Fibroblast of skin of scalp (primary cell): ENCODE measurements at regions not wholly inside any gene's neighbourhood (a gene's known extent, or its start where the extent isn't known, plus 50 kb on each side); places are given as distances from the start of the nearest gene placed in this dataset.

Source experiments
- DNase-seq: peaks from one replicate; pipeline ENCODE4 v3.0.0-alpha.2; 2013

- no peak for DNase-seq
Measured at GRCh38 chr5:124663101-124663506, 83.3 kb downstream of the ZNF608 start.

DNA sequence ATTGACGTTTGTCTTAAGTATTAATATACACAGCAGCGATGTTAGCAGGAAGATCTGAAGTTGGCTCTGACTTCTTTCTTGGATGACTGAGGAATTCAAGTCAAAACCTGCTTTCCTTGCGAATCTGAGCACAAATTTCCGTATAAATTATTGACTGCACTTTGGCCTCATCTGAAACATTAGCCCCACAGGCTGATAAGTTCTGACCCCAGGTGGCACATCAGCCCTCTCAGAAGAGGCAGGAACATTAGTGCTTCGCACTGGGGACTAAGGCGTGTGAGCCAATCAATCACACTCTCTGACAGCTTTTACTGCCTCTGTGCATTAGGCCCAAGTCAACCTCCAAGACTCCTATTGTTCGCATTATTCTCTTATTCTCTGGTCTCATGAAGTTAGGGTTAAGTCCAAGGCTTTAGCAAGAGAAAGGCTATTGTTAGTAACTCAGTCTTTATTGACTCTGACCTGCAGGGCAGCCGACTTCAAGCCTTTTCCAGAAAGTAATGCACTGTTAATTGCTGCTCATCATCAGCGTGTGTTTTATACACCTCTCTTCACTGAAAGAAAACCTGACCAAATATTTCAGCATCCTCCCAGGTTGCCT, 84.2 kb downstream of the ZNF608 start:
- DNase-seq, result no peak

GRCh38 chr5:124661317-124662141, 84.9 kb downstream of the ZNF608 start:
- peak; percentile 85 for DNase-seq

GRCh38 chr5:124660229-124661093, 86.0 kb downstream of the ZNF608 start:
- DNase-seq, result no peak

DNA sequence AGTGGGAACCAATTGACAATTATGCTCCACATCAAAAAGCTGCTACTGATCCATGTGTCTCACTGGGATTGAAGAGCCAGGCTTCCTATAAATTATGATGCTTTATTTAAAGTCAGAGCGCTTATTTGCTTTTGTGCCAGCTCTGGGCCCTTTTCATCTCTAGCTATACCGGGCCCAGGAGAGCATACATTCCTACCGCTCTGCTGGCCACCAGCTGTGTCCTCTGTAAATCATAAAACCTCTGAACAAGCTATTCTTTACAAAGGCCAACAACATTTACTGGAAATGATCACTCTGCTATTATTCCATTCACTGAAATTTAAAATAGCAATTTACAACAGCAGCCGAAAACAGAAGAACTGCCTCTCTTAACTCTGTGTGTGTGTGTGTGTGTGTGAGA, 86.6 kb downstream of the ZNF608 start:
- DNase-seq, result no peak

DNA sequence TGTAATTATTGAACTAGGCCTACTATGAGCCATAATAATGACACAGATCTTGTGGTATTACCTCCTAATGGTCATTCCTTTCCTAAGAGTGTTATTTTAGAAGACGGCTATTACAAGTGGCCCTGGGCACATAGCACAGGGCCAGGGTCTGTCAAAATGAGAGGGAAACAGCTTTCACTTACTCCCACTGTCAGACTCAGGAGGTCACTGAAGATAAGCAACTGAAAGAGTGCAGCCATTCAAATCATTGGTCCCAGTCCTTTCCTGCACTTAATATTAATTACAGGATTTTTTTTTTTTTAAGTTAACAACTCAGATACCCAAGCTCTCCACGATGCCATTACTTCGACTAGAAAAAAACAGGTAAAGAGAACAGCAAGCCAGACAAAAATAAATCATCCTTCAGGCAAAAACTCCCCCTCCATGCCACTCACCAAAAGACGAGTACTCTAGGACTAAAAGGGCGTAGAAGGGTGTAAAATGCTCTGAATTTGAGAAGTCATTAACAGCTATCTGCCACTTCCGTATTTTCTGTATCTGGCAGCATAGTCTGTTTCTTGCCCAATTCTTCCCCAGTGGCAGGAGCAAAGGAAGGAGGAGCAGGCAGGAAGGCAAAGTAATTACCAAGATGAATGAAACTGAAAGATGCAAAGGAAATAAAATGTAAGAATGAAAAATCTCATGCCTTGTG, 87.4 kb downstream of the ZNF608 start:
- DNase-seq, result no peak

GRCh38 chr5:124655921-124656511, 90.4 kb downstream of the ZNF608 start:
- peak; percentile 78 for DNase-seq

DNA sequence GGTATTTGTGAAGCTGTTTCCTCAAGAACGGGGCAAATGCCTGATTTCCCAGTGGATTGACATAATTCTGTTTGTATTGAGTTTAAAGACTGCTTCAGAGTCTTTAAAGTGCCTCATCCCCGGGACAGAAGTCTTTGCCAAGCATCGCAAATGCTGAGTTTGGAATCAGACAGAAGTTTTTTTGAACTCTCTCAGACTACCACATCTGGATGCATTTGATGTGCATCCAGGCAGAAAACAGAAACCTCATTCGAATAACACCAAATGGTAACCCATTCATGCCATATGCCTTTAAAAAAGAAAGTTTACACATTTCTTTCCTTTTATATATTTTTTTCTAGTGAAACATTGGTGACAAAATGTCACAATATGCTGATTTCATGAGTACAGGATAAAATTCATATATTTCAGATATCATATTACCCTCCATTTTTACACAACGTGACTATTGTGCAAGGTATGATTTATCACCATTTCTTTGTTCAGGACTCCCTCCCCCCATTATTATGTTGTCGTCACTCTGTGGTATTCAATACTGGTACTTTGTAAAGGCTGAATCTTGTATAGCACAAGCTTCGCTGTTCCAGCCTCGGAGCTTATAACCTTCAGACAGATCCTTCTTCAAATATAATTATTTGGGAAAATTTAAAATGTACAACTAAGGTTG, 91.1 kb downstream of the ZNF608 start:
- DNase-seq, result peak; percentile 91

- peak; percentile 69 for DNase-seq
Measured at GRCh38 chr5:124654418-124654817, 92.0 kb downstream of the ZNF608 start.

DNA sequence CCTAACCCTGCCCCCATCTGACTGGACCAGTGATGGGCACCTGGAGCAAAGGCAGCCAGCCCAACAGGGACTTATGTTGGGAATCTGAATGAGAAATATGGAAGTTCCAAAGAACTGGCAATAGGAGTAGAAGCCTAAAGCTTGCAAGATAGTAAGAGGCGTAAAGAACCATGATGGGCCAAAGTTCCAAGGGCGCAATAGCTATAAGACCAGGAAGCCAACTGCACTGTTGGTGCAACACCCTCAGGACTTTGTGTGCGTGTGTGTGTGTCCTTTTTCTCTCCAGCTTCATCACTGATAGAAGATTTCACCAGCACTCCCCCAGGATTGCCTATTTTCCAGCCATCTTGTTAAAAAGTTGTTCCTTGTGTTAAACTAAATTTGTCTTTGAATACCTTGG, 92.8 kb downstream of the ZNF608 start:
- no peak for DNase-seq

- DNase-seq, result no peak
Measured at GRCh38 chr5:124652892-124653441, 93.5 kb downstream of the ZNF608 start.

DNA sequence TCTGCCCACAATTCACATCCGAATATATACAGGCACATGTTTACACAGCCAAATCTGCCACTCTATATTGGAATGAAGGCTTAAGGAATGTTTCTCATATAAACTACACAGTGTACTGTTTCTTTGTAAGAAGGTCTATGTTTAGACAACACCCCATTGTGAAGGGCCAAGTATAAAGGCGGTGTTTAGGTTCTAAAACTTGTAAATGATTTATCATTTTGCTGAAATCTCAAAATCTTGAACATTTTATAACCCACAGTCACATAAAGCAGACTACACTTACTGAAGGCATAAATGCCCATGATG, 94.0 kb downstream of the ZNF608 start:
- DNase-seq, result no peak

DNA sequence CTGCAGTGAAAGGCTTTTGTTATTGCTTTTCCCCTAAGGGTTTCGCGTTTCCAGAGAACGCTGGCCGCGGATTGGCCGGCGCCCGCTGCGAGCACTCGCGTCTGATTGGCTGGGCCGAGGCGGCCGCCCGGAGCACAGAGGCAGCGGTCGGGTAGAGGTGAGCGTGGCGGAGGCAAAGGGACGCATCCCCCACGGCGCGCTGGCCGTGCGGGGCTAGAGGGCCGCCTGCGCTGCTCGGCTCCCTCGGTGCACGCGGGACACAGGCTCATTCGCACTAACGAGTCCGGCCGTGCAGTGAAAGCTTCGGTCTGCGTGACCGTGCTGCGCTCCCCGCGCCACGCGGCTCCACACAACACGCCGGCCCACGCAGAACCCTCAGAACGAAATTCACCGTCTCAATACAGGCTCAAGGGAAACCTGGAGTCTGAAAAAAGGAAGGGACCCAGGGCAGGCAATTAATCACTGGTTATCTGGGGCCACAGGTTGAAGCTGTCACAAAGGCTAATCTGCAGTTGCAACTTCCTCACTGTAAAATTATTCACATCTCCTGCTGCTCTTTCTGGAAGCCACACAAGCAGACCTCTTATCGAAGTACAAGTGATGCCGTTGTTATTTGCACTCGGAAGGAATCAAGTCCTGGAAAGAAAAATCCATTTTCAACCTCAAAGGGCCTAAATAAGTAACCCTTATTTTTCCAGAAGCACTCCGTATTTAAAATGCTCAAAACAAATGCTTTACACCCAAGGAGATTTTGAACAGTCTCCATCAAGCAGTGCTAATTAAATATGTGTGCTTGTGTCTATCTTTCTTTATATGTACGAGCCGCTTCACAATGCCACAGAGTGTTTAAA, 94.6 kb downstream of the ZNF608 start:
- DNase-seq, result no peak

DNA sequence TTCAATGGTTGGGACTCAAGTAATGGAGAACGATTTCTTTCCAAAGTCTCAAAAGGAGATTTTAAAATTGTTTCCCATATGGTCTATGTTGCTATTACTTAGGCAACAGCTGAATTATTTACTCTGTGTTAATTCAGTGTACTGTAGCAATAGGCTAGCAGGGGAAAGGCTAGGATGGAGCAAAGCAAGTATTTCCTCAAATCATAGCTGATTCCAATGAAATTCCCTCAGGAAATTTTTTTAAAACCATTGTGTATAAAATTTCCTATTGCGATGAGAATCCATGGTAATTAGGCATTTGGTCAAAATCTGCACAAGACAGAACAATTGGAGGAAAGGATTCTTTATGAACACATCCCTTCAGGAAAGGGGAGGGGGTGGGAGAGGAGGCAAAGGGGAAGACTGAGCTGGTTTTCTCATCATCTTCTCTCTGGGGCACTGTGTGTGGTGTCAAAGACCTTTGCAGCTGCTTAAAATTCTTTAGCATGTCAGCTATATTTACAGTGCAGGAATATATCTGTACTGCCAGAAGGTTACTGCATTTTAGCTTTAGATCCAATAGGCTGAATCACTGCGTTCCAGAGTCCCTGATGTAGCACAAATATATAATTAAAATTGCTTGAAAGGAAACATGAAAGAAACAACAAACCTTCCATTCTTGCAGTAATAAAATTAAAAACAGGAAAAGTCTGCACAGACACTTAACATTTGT, 95.3 kb downstream of the ZNF608 start:
- peak; percentile 90 for DNase-seq

DNA sequence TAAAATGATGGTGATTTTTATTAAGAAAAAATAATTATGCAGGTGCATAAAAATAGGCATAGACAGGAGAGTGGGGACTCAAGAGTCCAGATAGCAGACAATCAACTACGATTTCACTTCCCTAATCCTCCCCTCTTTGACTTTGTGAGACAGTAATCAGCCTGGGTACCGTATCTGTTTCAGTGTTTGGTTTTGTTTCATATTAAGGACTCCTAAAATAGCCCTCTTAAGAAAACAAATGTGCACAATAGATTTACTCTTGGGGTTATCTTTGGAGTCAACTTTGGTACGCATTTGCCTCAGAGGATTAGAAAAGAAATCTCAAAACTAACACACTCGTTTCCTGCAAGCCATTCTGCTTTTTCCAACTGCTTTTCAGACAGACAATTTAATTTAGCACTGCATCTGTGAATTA, 96.3 kb downstream of the ZNF608 start:
- DNase-seq, result no peak

- DNase-seq, result peak; percentile 95
Measured at GRCh38 chr5:124649491-124650146, 96.8 kb downstream of the ZNF608 start.

DNA sequence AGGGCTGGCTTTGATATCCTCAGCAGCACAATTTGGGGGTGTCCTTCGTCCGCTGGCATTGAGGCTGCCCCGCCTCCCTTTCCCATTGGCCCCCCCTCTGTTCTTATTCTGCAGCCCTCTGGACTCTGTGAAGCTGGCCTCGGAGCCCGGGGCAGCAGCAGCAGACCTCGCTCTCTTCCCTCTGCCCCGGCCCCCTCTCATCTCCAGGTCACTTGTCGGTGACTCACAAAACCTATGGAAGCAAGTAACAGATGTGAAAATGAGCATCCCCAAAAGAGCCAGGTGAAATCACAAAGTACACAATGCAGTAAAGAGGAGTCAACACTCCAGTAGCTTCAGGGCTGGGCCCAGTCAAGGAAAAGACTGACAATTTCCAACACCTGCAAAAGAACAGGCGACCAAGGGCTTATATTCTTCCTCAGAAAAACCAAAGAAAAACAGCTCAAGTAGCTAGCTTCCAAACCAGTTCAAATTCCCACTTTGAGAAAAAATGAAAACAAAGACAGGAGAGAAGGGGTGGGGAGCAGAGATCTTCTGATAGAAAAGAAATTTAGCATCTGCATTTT, 97.5 kb downstream of the ZNF608 start:
- DNase-seq, result no peak

- no peak for DNase-seq
Measured at GRCh38 chr5:124647352-124647751, 99.1 kb downstream of the ZNF608 start.

DNA sequence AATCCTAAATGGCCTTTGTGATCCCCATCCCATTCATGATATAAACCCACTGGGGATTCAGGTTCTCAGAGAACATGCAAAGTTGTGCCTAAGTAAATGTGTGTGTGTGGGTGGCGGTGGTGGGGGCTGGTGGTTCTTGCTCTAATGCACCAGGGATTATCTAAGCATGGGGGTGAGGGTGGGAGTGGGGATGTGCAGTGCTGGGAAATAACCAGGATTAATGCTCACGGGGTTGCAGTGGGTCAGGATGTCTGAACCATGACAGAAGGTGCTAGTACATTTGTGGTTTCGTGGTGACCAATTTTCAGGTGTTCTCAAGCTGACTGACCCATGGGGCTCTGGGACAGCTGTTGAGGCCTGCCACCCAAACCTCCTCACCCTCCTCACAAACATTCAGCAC, 101.0 kb downstream of the ZNF608 start:
- no peak for DNase-seq
